Activated CD4-positive, alpha-beta T cell treated with anti-CD3 and anti-CD28 coated beads, Interleukin-2, amount 50 U/mL, for 24 hours (primary cell): ENCODE measurements at regions not wholly inside any gene's neighbourhood (a gene's known extent, or its start where the extent isn't known, plus 50 kb on each side); places are given as distances from the start of the nearest gene placed in this dataset.
"Not testable (repeated sequence)": the region's sequence is repeated elsewhere in the genome, so short reads cannot be mapped to it uniquely, and the experiment has no call there.

Source experiments
- DNase-seq, 2 donors: peaks; one replicate each; pipeline ENCODE4 v3.0.0-alpha.2; 2020; ENCODE audit warnings: low read depth in 1 of 2, low spot score in 1 of 2

DNA sequence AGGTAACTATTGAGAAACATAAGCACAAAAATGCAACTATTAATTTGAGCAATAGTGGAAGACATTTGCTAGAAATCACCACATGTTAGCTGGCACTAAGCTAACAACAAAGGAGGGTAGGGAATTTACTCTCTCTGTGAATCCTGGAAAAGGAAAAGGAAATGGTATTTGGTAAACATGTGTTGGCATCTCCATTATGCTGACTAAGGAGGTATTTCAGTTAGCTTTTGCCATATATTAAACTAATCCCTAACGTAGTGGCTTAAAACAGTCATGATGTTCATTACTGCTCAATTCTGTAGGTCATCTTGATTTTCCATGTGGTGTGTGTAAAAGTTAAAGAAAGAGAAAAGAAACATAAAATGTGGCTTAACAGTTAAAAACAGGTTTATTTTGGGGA, 1686.5 kb upstream of the PCDH7 start:
- DNase-seq = no peak

DNA sequence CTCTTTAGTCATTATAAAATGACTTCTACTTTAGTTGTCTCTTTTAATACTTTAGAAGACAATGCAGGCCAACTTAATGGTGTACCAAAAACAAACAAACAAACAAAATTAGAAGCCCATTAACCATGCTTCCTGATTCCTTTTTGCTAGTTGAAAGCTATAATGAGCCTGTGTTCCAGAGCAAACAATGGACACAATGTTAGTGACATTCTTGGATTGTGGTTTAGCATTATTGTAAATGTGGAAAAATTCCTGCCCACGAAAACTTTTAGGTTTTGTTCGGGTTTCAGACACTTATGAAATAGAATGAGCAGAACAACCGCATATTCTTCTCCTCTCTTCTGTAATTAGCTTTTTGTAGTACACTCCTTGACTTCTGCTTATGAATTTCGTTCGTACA, 1682.7 kb upstream of the PCDH7 start:
- no peak for DNase-seq

DNA sequence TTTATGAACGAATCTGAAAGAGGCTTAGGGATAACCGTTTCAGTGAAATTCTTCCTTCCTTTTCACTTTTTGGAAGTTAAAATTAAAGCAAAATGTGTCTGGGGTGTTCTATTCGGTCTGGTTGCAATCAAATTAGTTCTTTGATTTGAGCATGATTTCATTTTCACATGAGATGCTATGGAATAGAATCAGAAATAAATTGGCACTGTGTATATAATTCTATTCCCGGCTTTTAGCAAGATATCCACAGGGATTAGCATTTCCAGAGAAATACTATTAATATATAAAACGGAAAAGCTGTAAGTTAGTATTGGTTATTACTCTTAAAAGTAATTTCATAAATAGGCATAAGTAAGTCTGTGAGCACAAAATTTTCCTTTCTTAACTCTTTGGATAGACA, 1676.8 kb upstream of the PCDH7 start:
- DNase-seq = no peak

DNA sequence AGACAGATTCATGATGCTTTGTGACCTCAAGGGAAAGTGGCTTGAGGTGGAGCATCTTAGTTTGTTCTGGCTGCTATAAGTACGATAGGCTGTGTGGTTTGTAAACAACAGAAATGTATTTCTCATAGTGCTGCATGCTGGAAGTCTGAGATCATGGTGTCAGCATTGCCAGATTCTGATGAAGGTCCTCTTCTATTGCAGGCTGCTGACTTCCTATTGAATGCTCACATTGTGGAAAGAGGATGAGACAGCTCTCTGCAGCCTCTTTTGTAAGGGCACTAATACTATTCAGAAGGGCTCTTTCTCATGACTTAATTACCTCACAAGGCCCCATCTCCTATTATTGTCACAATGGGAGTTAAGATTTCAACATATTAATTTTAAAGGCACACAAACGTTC, 1674.0 kb upstream of the PCDH7 start:
- DNase-seq = no peak

DNA sequence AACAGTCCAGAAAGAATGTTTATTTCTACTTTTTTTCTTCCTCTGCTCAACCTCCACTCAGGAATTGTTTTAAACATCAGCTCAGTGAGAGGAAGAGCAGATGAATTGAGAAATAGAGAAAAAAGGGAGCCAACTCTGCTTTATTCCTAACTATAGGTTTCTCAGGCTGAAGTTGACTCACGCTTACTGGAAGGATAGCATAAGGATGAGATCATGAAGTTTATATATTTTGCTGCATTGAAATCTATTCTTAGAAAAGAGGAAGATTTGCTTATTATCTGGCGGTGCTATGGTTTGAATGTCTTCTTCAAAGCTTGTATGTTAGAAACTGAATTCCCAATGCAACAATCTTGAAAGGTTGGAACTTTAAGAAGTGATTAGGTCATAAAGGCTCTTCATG, 1673.4 kb upstream of the PCDH7 start:
- no peak for DNase-seq

DNA sequence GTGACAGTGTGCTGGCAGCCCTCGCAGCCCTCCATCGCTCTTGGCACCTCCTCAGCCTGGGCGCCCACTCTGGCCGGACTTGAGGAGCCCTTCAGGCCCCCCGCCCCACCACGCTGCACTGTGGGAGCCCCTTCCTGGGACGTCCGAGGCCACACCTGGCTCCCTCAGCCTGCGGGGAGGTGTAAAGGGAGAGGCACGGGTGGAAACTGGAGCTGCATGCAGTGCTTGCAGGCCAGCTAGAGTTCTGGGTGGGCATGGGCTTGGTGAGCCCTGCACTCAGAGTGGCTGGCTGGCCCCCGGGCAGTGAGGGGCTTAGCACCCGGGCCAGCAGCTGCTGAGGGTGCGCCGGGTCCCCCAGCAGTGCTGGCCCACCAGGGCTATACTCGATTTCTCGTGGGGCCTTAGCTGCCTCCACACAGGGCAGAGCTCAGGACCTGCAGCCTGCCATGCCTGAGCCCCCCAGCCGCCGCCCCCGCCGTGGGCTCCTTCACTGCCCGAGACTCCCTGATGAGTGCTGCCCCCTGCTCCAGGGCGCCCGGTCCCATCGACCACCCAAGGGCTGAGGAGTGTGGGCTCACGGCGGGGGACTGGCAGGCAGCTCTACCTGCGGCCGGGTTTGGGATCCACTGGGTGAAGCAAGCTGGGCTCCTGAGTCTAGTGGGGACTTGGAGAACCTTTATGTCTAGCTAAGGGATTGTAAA, 1672.7 kb upstream of the PCDH7 start:
- DNase-seq = no peak

DNA sequence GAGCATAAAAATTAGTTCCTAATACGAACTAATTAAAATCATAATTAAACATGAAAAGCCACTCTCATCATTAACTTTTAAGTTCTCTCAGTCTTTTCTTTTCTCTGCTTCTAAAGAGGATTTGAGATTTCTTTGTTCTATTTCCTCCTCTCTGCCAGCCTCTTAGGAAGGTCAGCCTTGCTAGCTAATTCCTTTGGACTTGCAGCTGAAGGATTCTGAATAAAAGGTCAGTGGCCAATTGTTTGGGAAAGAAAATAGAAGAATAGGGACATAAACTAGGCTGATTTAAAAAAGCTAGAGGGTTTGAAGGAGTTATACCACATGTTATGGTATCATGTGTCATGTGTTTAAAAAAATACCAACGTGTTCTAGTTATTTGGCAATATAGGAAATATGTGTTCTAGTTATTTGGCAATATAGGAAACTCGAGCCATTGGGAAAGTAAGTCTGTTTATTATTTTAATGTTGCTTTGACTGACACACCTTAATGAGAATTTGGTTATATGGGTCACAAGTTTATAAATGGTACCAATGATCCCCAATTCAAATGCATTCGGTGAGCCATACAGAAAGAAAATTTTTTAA, 1668.7 kb upstream of the PCDH7 start:
- no peak for DNase-seq

DNA sequence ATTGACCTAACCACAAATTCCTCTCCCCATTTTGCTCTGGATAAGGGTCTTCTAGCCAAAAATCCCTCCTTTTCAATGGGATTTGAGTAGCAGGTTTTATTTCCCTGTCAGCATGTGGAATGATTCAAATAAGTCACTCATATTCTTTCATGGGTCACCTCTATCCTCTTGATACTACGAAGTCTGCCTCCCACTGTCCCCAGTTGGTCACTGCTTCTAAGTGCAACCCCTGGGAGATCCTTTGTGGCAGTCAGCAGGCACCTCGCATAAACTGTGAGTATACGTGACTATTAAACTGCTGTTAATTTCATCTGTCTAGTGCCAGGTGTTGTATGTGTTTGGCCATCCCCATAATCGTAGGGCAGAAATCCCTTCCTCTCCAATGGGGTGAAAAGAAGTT, 1667.9 kb upstream of the PCDH7 start:
- no peak for DNase-seq

DNA sequence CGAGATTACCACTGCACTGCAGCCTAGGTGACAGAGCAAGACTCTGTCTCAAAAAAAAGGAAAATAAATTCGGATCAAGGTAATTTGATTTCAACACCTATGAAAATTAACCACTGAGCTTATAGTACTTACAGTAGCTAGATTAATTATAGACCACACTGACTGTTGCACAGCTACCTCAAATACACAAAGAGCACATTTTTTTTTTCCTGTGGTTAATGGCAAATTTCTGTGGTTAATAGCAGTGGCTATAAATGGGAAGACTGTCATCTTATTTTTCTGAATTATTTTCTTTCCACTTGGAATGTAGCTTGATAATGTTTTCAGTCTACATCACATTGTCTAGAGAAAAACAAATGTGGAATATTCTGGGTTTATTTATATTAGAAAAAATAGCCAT, 1661.6 kb upstream of the PCDH7 start:
- no peak for DNase-seq

DNA sequence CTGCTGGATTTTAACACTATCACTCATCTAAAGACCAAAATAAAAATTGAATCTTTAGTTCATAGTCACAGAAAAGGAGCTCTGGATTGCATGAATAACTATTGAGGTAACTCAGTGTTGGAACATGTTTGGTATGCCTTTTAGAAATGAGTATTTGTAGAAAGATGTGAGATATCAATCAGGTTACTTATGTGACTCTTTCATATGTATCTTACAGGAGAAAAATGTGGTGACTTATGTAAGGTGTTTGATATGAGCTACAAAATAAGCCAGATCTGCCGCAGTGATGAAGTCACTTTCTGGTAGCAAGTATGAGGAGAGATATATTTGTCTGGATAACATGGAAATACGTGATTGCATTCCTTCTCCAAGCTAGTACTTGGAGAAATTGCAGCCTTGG, 1653.3 kb upstream of the PCDH7 start:
- no peak for DNase-seq

DNA sequence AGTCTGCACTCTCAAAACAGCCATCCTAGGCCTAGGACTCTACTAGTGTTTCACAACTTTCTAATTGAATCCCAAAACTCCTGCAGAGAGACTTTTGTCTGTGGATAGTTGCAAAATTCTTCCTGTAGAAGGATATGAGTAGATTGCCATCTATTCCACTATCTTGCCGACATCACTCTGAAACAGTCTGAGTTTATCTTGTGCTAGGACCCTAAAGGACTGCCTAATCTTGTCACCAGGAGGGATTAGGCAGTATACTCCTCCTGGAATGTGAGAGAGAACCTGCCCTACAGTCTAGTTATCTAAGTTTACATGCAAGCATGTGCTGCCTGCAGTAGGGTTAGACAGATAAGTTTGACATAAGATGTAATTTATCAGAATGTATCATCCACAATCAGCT, 1646.6 kb upstream of the PCDH7 start:
- DNase-seq = no peak

DNA sequence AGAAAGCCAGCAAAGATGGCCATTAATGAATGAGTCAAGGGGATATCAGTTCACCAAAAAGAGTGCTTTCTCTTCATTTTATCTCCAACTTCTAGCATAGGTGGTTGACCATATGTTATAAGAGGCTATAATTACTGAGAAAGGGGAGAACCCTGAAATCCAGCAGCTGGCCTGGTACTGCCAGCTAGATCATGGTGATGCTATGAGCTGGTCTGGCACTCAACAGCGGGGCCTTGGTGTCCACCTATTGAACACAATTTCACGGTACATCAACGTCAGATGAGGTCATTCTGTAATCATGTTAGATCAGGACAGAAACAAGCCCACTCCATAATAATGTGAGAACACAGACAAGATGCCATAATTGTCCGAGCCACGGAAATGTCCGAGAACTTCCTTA, 1644.8 kb upstream of the PCDH7 start:
- DNase-seq = no peak

DNA sequence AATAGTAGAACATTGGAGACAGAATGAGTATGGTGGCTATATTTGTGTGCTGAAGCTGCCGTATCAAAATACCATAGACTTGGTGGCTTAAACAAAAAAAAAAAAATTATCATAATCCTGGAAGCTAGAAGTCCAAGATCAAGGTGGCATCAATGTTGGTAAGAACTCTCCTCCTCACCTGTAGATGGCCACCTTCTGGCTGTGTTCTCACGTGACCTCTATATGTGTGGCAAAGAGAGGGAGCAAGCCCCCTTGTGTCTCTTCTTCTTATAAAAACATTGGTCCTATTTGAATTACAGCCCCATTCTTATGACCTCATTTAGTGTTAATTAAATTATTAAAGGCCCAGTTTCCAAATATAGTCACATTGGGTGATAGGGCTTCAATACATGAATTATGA, 1640.9 kb upstream of the PCDH7 start:
- DNase-seq = no peak

DNA sequence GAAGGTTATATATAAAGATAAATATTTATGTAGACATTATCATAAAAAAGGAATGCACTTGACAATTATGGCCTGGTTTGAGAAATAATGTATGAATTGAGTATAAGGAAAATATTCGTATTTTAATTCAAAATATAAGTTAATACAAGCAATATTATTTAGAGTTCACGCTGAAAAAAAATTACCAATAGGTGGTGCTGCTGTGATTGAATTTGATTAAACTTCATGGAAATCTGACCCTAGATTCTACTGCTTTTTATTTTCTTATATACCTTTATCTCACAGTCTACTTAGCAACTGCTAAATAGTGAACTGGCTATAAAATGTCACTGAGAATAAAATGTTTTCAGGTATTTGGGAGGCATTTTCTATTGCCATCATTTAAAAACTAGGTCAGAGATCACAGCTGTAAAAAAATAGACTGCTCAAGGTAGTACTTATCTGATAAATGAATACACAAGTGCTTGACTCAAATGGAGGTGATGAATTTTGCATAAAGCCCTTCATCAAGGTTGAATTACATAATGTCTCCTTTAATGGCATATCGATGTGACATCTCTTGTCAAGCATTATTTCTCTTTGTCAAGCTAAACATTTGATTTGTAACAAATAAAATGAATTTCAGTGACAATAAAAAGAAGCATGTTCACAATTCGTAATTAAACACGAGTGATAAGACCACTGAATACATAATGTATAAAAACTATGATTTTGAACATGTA, 1638.8 kb upstream of the PCDH7 start:
- DNase-seq = no peak

DNA sequence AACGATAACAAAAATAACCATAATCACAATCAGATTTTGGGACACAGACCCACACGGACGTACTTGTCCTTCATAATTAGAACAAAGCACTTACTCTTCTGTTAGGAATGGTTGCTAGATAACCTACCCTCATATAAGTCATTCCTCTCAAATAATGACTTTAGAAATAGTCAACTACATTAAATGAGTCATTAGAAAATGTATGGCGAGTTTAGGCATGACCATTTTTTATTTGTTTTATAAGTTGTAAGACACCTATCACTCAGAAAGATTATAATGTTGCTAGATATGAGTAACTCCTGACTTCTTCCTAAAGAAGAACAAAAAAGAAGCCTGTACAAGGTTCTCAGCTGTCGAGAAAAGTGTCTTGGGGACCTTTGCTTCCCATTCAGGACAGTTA, 1637.5 kb upstream of the PCDH7 start:
- DNase-seq = no peak

DNA sequence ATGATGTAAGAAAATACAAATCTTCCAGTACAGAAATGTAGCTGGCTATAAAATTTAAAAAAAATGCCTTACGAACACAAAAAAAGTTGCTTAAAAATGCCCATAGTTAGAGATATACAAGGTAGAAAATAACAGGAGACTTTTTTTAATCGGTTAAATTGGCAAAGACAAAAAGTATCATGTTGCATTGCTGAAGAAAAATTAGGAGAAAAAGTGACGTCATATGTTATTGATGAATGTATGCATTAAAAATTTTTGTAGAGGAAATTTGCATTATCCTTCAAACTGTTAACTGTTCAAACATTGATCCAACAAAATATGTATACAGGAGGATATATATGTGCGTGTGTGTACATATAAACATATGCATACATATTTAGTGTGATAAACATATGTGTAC, 1634.4 kb upstream of the PCDH7 start:
- no peak for DNase-seq

DNA sequence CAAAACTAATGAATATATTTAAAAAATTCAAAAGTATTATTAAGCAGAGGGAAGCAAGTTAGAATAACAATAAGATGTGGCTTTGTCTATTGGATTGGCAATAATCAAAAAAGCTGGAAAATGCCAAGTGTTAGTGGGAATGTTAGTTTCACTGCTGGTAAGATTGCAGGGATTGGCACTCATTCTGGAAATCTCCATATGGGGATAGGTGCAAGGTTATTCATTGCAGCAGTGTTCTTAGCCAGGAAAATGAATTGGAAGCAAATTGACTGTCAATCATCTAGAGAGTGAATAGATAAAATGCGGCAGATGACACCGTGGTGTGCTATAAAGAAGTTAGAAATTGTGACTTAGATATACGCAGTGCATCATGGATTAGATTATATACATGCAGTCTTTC, 1615.5 kb upstream of the PCDH7 start:
- DNase-seq = no peak

DNA sequence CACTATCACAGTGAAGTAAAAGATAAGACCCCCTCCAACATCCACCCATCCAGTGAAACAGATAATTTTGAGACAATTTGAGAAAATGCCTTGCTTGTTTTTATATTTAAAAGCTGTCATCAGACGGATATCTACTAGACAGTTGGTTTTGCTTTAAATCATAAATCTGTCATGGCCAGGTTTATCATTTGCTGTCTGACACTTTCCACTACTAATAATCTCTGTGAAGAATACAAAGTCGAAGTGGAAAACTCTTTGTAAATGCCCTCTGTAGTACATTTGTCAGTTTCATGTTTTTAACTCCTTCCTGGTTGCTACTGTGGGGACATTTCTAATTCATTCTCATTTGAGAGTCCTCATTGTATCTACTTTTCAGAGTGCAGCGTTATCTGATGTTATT, 1606.2 kb upstream of the PCDH7 start:
- no peak for DNase-seq

DNA sequence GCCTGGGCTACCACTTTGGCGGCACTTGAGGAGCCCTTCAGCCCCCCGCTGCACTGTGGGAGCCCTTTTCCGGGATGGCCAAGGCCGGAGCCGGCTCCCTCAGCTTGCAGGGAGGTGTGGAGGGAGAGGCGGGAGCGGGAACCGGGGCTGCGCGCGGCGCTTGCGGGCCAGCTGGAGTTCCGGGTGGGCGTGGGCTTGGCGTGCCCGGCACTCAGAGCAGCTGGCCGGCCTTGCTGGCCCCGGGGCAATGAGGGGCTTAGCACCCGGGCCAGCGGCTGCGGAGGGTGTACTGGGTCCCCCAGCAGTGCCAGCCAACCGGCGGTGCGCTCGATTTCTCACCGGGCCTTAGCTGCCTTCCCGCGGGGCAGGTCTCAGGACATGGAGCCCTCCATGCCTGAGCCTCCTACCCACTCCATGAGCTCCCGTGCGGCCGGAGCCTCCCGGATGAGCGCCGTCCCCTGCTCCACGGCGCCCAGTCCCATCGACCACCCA, 1602.9 kb upstream of the PCDH7 start:
- DNase-seq = not testable (repeated sequence)

DNA sequence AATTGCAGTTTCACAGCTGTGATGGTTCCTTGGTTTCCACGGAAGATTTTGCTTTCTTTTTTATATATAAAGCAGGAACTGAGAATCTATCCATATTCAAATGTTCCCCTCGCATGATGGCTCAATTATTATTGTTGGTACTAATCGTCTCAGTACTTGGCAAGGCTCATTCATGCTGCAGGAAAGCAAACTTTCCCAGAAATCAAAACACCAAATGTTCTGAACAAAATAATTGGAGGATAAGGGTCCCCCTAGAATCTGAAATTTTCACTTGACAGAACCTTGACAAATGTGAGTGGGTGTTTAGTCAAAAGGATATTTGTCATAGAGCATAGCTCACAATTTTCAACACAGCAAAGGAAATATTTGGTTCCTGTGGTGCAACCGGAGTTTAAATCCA, 1598.6 kb upstream of the PCDH7 start:
- DNase-seq = no peak

DNA sequence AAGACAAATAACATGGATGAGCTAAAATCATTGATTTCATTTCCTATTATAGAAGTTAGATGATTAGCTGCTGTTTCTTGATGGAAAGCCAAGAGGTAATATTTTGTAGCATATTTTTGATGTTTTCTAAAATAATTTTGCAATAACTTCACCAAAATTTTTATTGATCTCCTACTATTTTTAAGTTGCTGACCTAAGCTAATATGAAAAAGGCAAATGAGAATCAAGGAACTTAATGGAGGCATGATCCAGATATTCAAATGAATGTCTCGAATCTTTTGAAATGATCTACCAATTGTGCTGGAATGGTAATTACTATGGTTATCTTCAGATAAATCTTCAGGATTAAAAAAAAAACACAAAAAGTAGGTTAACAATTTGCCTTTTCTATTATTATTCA, 1591.4 kb upstream of the PCDH7 start:
- no peak for DNase-seq

DNA sequence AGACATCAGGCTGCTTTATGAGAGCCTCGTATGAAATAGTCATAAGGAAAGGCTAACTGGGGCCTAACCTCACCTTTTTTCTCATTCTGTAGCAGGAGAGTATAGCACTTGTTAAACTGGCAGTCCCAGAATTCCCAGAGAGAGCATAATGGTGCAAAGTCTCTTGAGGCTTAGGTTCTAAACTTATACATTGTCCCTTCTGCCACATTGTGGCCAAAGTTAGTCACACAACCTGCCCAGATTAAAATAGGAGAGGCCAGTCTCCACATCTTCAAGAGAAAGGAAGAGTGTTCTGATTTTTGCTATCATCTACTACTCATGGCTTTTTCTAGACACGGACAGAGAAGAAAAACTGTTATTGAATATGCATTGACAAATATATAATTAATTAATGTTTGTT, 1588.9 kb upstream of the PCDH7 start:
- no peak for DNase-seq

DNA sequence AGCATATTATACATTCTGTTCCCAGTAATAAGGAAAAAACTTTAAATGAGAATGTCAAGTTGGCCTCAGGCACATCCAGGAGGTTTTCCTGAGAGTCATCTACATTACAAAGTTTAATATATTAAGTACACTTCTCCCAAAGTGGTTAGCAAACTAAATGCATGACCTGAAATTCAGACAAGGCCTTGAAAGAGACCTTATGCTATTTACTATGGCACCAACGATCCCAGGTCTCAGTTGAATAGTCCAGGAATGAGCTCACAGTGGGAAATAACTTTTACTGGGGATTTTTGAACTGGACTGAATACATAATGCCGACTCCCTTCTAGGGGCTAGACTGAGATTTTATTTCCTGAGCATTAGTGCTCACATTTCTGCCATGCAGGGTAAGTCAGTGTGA, 1577.5 kb upstream of the PCDH7 start:
- DNase-seq = no peak
